GM23248 (cell line): ENCODE measurements at regions not wholly inside any gene's neighbourhood (a gene's known extent, or its start where the extent isn't known, plus 50 kb on each side); places are given as distances from the start of the nearest gene placed in this dataset.
A peak's percentile ranks its signal among the peaks of the same experiment; 100 is the strongest.

ENCODE experiments used
- DNase-seq: peaks from one replicate; pipeline ENCODE4 v3.0.0-alpha.2; 2015
- H2AFZ ChIP-seq: fragments of 200-600 bp; sonication (generic); 2 replicates; pipeline ENCODE4 v1.6.1; 2016; ENCODE audit warnings: antibody characterized with exemption
- H3F3A ChIP-seq: fragments of 200-600 bp; sonication (generic); 2 replicates; pipeline ENCODE4 v1.6.1; 2016; ENCODE audit warnings: mild to moderate bottlenecking, antibody characterized with exemption, mixed run types; ENCODE audit not compliant: insufficient read depth
- H3K27ac ChIP-seq: fragments of 200-600 bp; sonication (generic); 2 replicates; pipeline ENCODE4 v1.5.1; 2016; ENCODE audit warnings: mild to moderate bottlenecking
- H3K27me3 ChIP-seq: fragments of 200-600 bp; sonication (generic); replicated peaks from 2 replicates; pipeline ENCODE4 v1.6.1; 2016; ENCODE audit warnings: mild to moderate bottlenecking; ENCODE audit not compliant: insufficient read depth
- H3K36me3 ChIP-seq: fragments of 200-600 bp; sonication (generic); 2 replicates; pipeline ENCODE4 v1.6.1; 2016; ENCODE audit warnings: low read depth, mild to moderate bottlenecking
- H3K4me1 ChIP-seq: fragments of 200-600 bp; sonication (generic); 2 replicates; pipeline ENCODE4 v1.6.1; 2016; ENCODE audit warnings: mild to moderate bottlenecking; ENCODE audit not compliant: insufficient read depth
- H3K4me2 ChIP-seq: fragments of 200-600 bp; sonication (generic); one replicate; pipeline ENCODE4 v1.6.1; 2016; ENCODE audit warnings: mild to moderate bottlenecking; ENCODE audit not compliant: unreplicated experiment
- H3K4me3 ChIP-seq: fragments of 200-600 bp; sonication (generic); 2 replicates; pipeline ENCODE4 v1.5.1; 2016; ENCODE audit warnings: mild to moderate bottlenecking
- H3K79me2 ChIP-seq: fragments of 200-600 bp; sonication (generic); 2 replicates; pipeline ENCODE4 v1.6.1; 2016; ENCODE audit warnings: mild to moderate bottlenecking; ENCODE audit not compliant: insufficient read depth
- H3K9ac ChIP-seq: fragments of 200-600 bp; sonication (generic); 2 replicates; pipeline ENCODE4 v1.6.1; 2016; ENCODE audit warnings: mild to moderate bottlenecking
- H3K9me2 ChIP-seq: fragments of 200-600 bp; sonication (generic); 2 replicates; pipeline ENCODE4 v1.6.1; 2016; ENCODE audit warnings: mixed run types, mild to moderate bottlenecking, moderate library complexity; ENCODE audit not compliant: insufficient read depth
- H3K9me3 ChIP-seq: fragments of 200-600 bp; sonication (generic); one replicate; pipeline ENCODE4 v1.6.1; 2017; ENCODE audit warnings: low read depth
- H4K20me1 ChIP-seq: fragments of 200-600 bp; sonication (generic); 2 replicates; pipeline ENCODE4 v1.6.0; 2016; ENCODE audit not compliant: insufficient read depth
- EZH2 ChIP-seq: fragments of 200-600 bp; sonication (generic); IDR thresholded peaks from 2 replicates; pipeline ENCODE4 v1.6.1; 2018; ENCODE audit warnings: antibody characterized with exemption, mild to moderate bottlenecking; ENCODE audit not compliant: insufficient read depth, poor library complexity, severe bottlenecking
- EZH2phosphoT487 ChIP-seq: fragments of 200-600 bp; sonication (generic); IDR thresholded peaks from 2 replicates; pipeline ENCODE4 v1.6.1; 2018; ENCODE audit warnings: antibody characterized with exemption, moderate library complexity, mild to moderate bottlenecking, low read depth; ENCODE audit not compliant: insufficient read depth
- WGBS, 2 experiments: methylation state at CpG; one replicate each; pipeline ENCODE4 v1.1.6; 2015 to 2017; ENCODE audit warnings: low lambda C conversion rate in 2 of 2, low coverage in 1 of 2; ENCODE audit errors: missing lambda C conversion rate in 2 of 2; 5-methylcytosine and 5-hydroxymethylcytosine counted together
- in situ Hi-C: fragments of 300-500 bp; cut with MboI; formaldehyde crosslinking; loops from 2 replicates; pipeline ENCODE4 v1.15.0; 2020

DNA sequence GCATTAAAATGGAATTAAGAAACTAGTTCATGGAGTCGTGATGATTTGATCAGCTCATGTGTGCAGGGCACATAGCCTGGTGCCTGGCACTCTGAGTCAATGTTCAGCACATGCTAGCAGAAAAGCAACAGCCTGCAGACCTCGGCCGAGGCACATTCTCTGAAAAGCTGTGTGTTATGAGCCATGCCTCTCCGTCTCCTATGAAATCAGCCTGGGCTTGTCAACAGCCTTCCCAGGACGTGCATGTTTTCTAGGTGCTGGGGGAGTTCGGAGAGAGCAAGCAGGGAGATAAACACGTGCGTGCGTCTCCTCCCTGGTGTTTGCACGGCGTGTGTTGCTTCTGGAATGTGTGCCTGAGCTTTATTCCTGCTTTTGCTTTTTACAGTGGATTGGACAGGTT is 207.8 kb upstream of the KCNG1 start:
- WGBS, 2 experiments: 26 to 27% methylated on average over 11 of the region's 11 CpGs
- Histone ChIP-seq H3K9me3 (no peaks in the 10 kb centered on the region), H3K36me3 (no peaks in the 10 kb centered on the region), H3K4me2 (no peak overlapping the region), H2AFZ (no peak overlapping the region), H3F3A (no peaks in the 10 kb centered on the region), H3K27me3 (peaks cover 22% of the 10 kb centered on the region), H3K9me2 (no peaks in the 10 kb centered on the region), H3K27ac (no peak overlapping the region), H3K4me3 (no peak overlapping the region), H4K20me1 (no peaks in the 10 kb centered on the region), H3K4me1 (no peaks in the 10 kb centered on the region), H3K79me2 (no peaks in the 10 kb centered on the region), H3K9ac (no peak overlapping the region)
- in situ Hi-C loops: no loop called here
- TF ChIP-seq EZH2 (no peak), EZH2phosphoT487 (no peak)
- DNase-seq: no peak

DNA sequence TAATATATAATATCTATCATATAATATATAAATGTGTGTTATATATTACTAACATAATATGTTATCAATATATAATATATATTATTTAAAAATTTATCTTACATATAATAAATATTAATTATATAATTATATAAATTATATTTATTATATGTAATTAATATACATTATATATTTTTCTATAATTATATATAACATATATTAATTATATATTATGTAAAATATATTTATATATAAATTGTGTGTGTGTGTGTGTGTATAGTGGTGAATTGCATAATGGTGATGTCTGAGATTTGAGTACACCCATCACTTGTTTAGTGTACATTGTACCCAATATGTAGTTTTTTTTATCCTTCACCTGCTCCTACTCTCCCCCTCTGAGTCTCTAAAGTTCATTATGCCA is 205.9 kb upstream of the KCNG1 start:
- Histone ChIP-seq H3K9me3 (no peaks in the 10 kb centered on the region), H3K27ac (no peak overlapping the region), H2AFZ (no peak overlapping the region), H3F3A (no peaks in the 10 kb centered on the region), H3K27me3 (peaks cover 22% of the 10 kb centered on the region), H3K36me3 (no peaks in the 10 kb centered on the region), H3K9ac (no peak overlapping the region), H3K4me2 (no peak overlapping the region), H4K20me1 (no peaks in the 10 kb centered on the region), H3K4me3 (no peak overlapping the region), H3K9me2 (no peaks in the 10 kb centered on the region), H3K79me2 (no peaks in the 10 kb centered on the region), H3K4me1 (no peaks in the 10 kb centered on the region)
- in situ Hi-C loops: no loop called here
- DNase-seq: no peak
- TF ChIP-seq EZH2 (no peak), EZH2phosphoT487 (no peak)

DNA sequence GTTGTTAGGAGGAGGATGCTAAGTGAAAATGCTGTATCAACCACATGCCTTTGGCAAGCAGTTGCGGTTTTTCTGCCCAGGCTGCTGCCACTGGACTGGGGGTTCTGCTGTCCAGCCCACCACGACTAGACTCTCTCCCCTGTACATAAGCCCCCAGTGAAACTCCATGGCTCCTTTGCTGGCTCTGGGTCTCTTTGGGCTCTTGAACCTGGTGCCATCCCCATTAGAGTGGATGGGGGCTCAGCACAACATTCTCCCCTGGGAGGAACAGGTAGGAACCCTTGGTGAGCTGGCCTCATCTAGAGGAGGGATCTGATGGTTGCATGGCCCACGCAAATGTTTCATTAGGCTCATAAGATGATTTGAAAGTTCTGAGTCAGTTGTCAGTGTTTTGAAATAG is 204.8 kb upstream of the KCNG1 start:
- peaks cover 22% of the 10 kb centered on the region for H3K27me3 ChIP-seq
- H3K36me3 ChIP-seq: no peaks in the 10 kb centered on the region
- in situ Hi-C loops: no loop called here

DNA sequence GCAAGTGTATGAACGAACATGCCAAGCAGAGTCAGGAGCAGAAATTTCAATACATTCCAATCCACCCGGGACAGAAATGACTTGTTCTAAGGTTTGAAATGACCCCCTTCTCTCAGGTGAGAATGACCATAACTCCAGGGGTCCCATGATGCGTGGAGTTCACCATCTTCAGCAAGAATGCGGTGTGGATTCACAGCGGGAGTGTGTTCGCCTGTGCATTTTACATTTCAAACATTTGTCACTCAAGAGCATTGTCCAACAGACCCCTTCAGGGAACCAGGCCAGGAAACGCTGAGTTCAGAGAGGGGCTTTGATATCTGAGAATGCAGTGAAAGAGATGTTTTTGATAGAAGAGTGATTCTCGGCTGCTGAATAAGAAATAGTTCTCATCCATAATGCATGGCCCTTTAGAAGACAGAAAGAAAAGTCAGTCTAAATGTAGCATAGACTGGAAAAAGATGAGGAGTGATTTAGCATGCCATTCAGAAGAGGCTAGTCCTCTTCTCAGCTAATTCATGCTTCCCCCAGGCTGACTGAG is 200.3 kb upstream of the KCNG1 start:
- Histone ChIP-seq H3K79me2 (no peaks in the 10 kb centered on the region), H3K27me3 (peaks cover 15% of the 10 kb centered on the region; the same call in 1 of the 2 replicates), H3F3A (no peaks in the 10 kb centered on the region), H3K4me1 (peaks cover 7% of the 10 kb centered on the region; the same call in 1 of the 2 replicates), H3K9me2 (no peaks in the 10 kb centered on the region), H3K27ac (no peak overlapping the region), H3K4me3 (no peak overlapping the region), H2AFZ (no peak overlapping the region), H4K20me1 (no peaks in the 10 kb centered on the region), H3K9ac (no peak overlapping the region), H3K9me3 (no peaks in the 10 kb centered on the region), H3K4me2 (no peak overlapping the region), H3K36me3 (no peaks in the 10 kb centered on the region)
- TF ChIP-seq EZH2phosphoT487 (no peak), EZH2 (no peak)
- 65 to 68% methylated on average over 8 of the region's 8 CpGs for WGBS, 2 experiments
- DNase-seq: no peak
- in situ Hi-C loops: no loop called here

More for the DNA sequence above, 204.8 kb upstream of the KCNG1 start:
- Histone ChIP-seq H3K79me2 (no peaks in the 10 kb centered on the region), H3K27ac (no peak overlapping the region), H3K9me3 (no peaks in the 10 kb centered on the region), H3K9ac (no peak overlapping the region), H3F3A (no peaks in the 10 kb centered on the region), H3K9me2 (no peaks in the 10 kb centered on the region), H4K20me1 (no peaks in the 10 kb centered on the region), H2AFZ (no peak overlapping the region), H3K4me2 (no peak overlapping the region), H3K4me1 (no peaks in the 10 kb centered on the region), H3K4me3 (no peak overlapping the region)
- DNase-seq: no peak
- no peak for TF ChIP-seq EZH2phosphoT487
- no peak for TF ChIP-seq EZH2
- WGBS, 2 experiments: 62 to 64% methylated on average over 3 of the region's 3 CpGs

DNA sequence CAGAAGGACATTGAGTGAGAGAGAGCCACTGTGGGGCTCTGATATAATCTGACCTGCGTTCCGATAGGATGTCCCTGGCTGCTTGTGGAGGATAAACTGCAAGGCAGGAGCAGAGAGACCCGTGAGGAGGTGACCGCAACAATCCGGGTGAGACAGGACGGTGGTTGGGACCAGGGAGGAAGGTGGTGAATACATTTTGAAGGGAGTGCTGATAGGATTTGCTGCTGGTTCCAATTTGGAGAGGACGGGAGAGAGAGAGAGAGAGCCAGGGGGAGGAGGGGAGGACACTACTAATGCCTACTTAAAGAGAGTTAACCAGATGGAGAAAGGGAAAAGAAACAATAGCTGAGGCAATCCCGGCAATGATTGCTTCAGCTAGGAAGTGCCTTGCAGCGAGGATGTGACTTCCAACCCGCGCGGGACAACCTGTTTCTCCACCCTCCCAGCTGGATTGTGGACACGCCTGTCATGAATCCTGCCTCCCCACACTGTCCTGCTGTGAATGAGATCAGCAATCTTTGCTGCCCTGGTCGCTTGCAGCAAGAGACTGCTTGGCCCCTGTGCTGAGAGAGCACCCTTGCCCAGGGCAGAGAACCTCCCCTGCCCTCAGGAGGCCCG is 199.0 kb upstream of the KCNG1 start:
- Histone ChIP-seq H3K79me2 (no peaks in the 10 kb centered on the region), H3F3A (no peaks in the 10 kb centered on the region), H3K27me3 (peaks cover 15% of the 10 kb centered on the region; the same call in 1 of the 2 replicates), H3K27ac (no peak overlapping the region), H3K4me1 (peaks cover 7% of the 10 kb centered on the region; the same call in 1 of the 2 replicates), H4K20me1 (no peaks in the 10 kb centered on the region), H3K36me3 (no peaks in the 10 kb centered on the region), H3K9me3 (no peaks in the 10 kb centered on the region), H2AFZ (peak overlapping the region; percentile 72), H3K4me2 (peak overlapping the region; percentile 49), H3K9ac (peak overlapping the region; percentile 60), H3K4me3 (peak overlapping the region; percentile 55), H3K9me2 (no peaks in the 10 kb centered on the region)
- WGBS, 2 experiments: 7 to 8% methylated on average over 15 of the region's 15 CpGs
- DNase-seq: peak; percentile 74
- in situ Hi-C loops: no loop called here
- TF ChIP-seq EZH2phosphoT487: no peak
- no peak for TF ChIP-seq EZH2
